Activated CD8-positive, alpha-beta memory T cell treated with anti-CD3 and anti-CD28 coated beads, Interleukin-2, amount 10 ng/mL, durations not matched to agents 7 days and 5 days (primary cell): ENCODE measurements at regions not wholly inside any gene's neighbourhood (a gene's known extent, or its start where the extent isn't known, plus 50 kb on each side); places are given as distances from the start of the nearest gene placed in this dataset.

Experiments
- ATAC-seq: fragments of 150-1000 bp; cut with Tn5 transposase; one replicate; pipeline ENCODE4 v1.10.0; 2021; ENCODE audit warnings: moderate library complexity
- CTCF ChIA-PET: fragments of 350-600 bp; sonication (Branson Sonifier 250); formaldehyde crosslinking; loops from one replicate; lab custom pipeline; 2021; ENCODE audit warnings: antibody characterized with exemption; lab: Charles Lee
- DNase-seq: peaks from one replicate; pipeline ENCODE4 v3.0.0-alpha.2; 2020
- H3K27ac Mint-ChIP-seq: one replicate; pipeline ENCODE4 v1.8.0; 2021; ENCODE audit warnings: mild to moderate bottlenecking, mixed read lengths
- H3K27me3 Mint-ChIP-seq: one replicate; pipeline ENCODE4 v1.8.0; 2021; ENCODE audit warnings: mixed read lengths
- H3K36me3 Mint-ChIP-seq: one replicate; pipeline ENCODE4 v1.8.0; 2021; ENCODE audit warnings: mild to moderate bottlenecking, mixed read lengths
- H3K4me1 Mint-ChIP-seq: one replicate; pipeline ENCODE4 v1.8.0; 2021; ENCODE audit warnings: mixed read lengths
- H3K4me3 Mint-ChIP-seq: one replicate; pipeline ENCODE4 v1.8.0; 2021; ENCODE audit warnings: mild to moderate bottlenecking, moderate library complexity, mixed read lengths
- H3K9me3 Mint-ChIP-seq: one replicate; pipeline ENCODE4 v1.8.0; 2022; ENCODE audit warnings: low read depth, mixed read lengths

GRCh38 chr5:167332309-167332708, 959.1 kb upstream of the WWC1 start:
- no peak overlapping the region for H3K27ac Mint-ChIP-seq
- no peaks in the 10 kb centered on the region for H3K4me1 Mint-ChIP-seq
- CTCF ChIA-PET: no interaction called here
- no peak overlapping the region for H3K4me3 Mint-ChIP-seq
- H3K9me3 Mint-ChIP-seq: peaks cover 5% of the 10 kb centered on the region
- H3K27me3 Mint-ChIP-seq: no peaks in the 10 kb centered on the region
- ATAC-seq (no peak), DNase-seq (no peak)
- no peaks in the 10 kb centered on the region for H3K36me3 Mint-ChIP-seq

- Mint-ChIP-seq H3K27ac (no peak overlapping the region), H3K4me1 (no peaks in the 10 kb centered on the region), H3K4me3 (no peak overlapping the region), H3K27me3 (no peaks in the 10 kb centered on the region), H3K36me3 (no peaks in the 10 kb centered on the region), H3K9me3 (peaks cover 9% of the 10 kb centered on the region)
- CTCF ChIA-PET: no interaction called here
- DNase-seq (no peak), ATAC-seq (no peak)
These were observed 955.3 kb upstream of the WWC1 start for GRCh38 chr5:167336161-167336560.

DNA sequence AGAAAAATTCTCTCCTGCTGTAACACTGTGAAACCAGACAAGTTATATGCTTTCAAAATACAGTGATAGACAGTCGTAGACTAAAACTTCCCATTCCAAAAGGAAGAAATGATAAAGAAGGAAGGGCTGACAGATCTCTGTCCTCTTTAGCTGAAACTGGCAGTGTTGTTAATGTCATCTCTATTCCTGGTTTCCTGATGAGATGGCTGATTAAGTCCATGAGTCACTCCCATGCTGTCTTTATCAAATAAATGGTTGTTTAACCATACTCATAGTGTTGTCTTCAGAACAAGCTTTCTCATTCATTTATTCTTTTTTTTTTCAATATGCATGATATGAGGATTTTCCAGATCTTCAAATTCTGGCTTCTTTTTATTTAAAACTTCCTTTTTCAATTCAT, 952.2 kb upstream of the WWC1 start:
- H3K27me3 Mint-ChIP-seq: no peaks in the 10 kb centered on the region
- no peaks in the 10 kb centered on the region for H3K36me3 Mint-ChIP-seq
- CTCF ChIA-PET: no interaction called here
- no peak overlapping the region for H3K27ac Mint-ChIP-seq
- peaks cover 5% of the 10 kb centered on the region for H3K9me3 Mint-ChIP-seq
- DNase-seq: no peak
- no peak overlapping the region for H3K4me3 Mint-ChIP-seq
- no peak for ATAC-seq
- H3K4me1 Mint-ChIP-seq: no peaks in the 10 kb centered on the region

DNA sequence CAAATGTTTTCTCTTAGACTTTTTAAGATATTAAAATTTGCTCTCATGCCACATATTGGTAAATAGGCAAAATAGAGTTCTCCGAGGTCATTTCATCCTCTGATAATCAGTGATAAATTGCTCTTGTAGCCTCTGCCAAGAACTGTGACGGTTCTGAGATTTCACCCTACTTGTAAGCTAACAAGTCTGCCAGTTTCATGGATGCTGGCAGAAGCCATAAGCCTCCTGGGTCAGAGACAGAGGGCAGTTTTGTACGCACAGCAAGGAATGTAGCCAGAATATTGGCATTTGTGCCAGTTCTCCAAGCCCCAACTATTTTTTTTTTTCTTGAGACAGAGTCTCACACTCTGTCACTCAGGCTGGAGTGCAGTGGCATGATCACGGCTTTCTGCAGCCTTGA, 945.0 kb upstream of the WWC1 start:
- Mint-ChIP-seq H3K36me3 (no peaks in the 10 kb centered on the region), H3K27ac (no peak overlapping the region), H3K9me3 (peaks cover 2% of the 10 kb centered on the region), H3K4me1 (no peaks in the 10 kb centered on the region), H3K27me3 (no peaks in the 10 kb centered on the region), H3K4me3 (no peak overlapping the region)
- DNase-seq (no peak), ATAC-seq (no peak)
- CTCF ChIA-PET: no interaction called here

- H3K9me3 Mint-ChIP-seq: peaks cover 2% of the 10 kb centered on the region
- H3K4me1 Mint-ChIP-seq: no peaks in the 10 kb centered on the region
- ATAC-seq (no peak), DNase-seq (no peak)
- no peaks in the 10 kb centered on the region for H3K27me3 Mint-ChIP-seq
- no peak overlapping the region for H3K4me3 Mint-ChIP-seq
- CTCF ChIA-PET: no interaction called here
- no peaks in the 10 kb centered on the region for H3K36me3 Mint-ChIP-seq
- H3K27ac Mint-ChIP-seq: no peak overlapping the region
These were observed 943.1 kb upstream of the WWC1 start for GRCh38 chr5:167348251-167348926.

GRCh38 chr5:167348980-167349379, 942.5 kb upstream of the WWC1 start:
- ATAC-seq: no peak

DNA sequence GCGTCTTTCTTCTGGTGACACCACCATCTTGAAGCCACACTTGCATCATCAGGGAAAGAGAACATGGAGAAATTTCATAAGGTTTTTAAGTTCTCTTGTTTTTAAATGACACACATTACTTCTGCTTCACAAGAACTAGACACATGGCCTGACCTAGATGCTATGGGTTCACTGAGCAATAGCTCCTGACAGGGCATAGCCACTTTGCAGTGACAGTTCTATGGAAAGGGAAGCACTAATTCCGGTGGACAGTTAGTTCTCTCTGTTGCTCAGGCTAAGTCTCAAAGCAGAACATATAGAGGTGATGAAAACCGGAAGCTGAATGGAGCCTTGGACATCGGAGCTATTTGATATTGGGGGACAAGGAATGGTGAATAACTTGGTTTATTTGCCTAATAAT, 940.1 kb upstream of the WWC1 start:
- H3K9me3 Mint-ChIP-seq: no peaks in the 10 kb centered on the region
- ATAC-seq (no peak), DNase-seq (no peak)
- CTCF ChIA-PET: no interaction called here
- H3K4me1 Mint-ChIP-seq: no peaks in the 10 kb centered on the region
- no peak overlapping the region for H3K4me3 Mint-ChIP-seq
- no peak overlapping the region for H3K27ac Mint-ChIP-seq
- no peaks in the 10 kb centered on the region for H3K36me3 Mint-ChIP-seq
- no peaks in the 10 kb centered on the region for H3K27me3 Mint-ChIP-seq

More at GRCh38 chr5:167348980-167349379, 942.5 kb upstream of the WWC1 start:
- Mint-ChIP-seq H3K4me1 (no peaks in the 10 kb centered on the region), H3K36me3 (no peaks in the 10 kb centered on the region), H3K4me3 (no peak overlapping the region), H3K9me3 (peaks cover 2% of the 10 kb centered on the region), H3K27ac (no peak overlapping the region), H3K27me3 (no peaks in the 10 kb centered on the region)
- no peak for DNase-seq
- CTCF ChIA-PET: no interaction called here

GRCh38 chr5:167352801-167353200, 938.6 kb upstream of the WWC1 start:
- Mint-ChIP-seq H3K27me3 (no peaks in the 10 kb centered on the region), H3K27ac (no peak overlapping the region), H3K4me3 (no peak overlapping the region), H3K36me3 (no peaks in the 10 kb centered on the region), H3K4me1 (no peaks in the 10 kb centered on the region), H3K9me3 (no peaks in the 10 kb centered on the region)
- no peak for DNase-seq
- no peak for ATAC-seq
- CTCF ChIA-PET: no interaction called here

GRCh38 chr5:167355346-167355745, 936.1 kb upstream of the WWC1 start:
- H3K36me3 Mint-ChIP-seq: no peaks in the 10 kb centered on the region
- ATAC-seq: no peak
- H3K4me1 Mint-ChIP-seq: no peaks in the 10 kb centered on the region
- H3K27me3 Mint-ChIP-seq: no peaks in the 10 kb centered on the region
- no peak overlapping the region for H3K4me3 Mint-ChIP-seq
- H3K9me3 Mint-ChIP-seq: peaks cover 2% of the 10 kb centered on the region
- DNase-seq: no peak
- CTCF ChIA-PET: no interaction called here
- H3K27ac Mint-ChIP-seq: no peak overlapping the region

GRCh38 chr5:167356374-167356773, 935.1 kb upstream of the WWC1 start:
- Mint-ChIP-seq H3K27ac (no peak overlapping the region), H3K4me1 (no peaks in the 10 kb centered on the region)
- ATAC-seq: no peak

DNA sequence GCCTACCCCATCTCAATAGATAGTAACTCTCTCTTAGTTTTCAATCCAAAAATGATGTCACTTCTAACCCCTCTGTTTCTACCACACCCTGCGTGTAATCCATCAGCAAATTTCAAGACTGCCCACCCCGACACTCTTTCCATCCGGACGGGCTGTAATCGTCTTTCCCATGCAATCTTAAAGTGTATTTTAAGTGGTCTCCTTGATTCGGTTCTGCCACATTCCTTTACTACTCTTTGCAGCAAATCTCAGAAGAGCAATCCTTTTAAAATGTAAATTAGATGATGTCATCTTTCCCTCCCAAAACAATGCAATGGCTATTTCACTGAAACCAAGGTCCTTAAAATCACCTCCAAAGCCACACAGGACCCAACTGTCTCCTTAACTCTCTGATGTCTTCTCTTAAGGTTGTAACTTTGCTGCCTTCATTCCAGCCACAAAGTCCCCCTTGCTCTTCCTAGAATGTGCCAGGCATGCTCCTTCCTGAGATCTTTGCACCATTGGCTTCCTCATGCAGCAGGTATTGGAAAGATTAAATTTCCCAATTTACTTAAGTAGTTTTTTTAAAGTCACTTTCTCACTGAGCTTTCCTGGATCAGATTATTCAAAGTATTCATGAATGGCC, 932.5 kb upstream of the WWC1 start:
- Mint-ChIP-seq H3K4me3 (no peak overlapping the region), H3K9me3 (peaks cover 8% of the 10 kb centered on the region), H3K4me1 (no peaks in the 10 kb centered on the region), H3K27me3 (no peaks in the 10 kb centered on the region), H3K36me3 (no peaks in the 10 kb centered on the region), H3K27ac (no peak overlapping the region)
- DNase-seq: no peak
- ATAC-seq: no peak
- CTCF ChIA-PET: no interaction called here

More at GRCh38 chr5:167356374-167356773, 935.1 kb upstream of the WWC1 start:
- no peaks in the 10 kb centered on the region for H3K36me3 Mint-ChIP-seq
- no peaks in the 10 kb centered on the region for H3K27me3 Mint-ChIP-seq
- peaks cover 5% of the 10 kb centered on the region for H3K9me3 Mint-ChIP-seq
- no peak for DNase-seq
- CTCF ChIA-PET: no interaction called here
- H3K4me3 Mint-ChIP-seq: no peak overlapping the region

- Mint-ChIP-seq H3K27me3 (no peaks in the 10 kb centered on the region), H3K4me1 (no peaks in the 10 kb centered on the region), H3K9me3 (peaks cover 8% of the 10 kb centered on the region), H3K36me3 (no peaks in the 10 kb centered on the region), H3K4me3 (no peak overlapping the region), H3K27ac (no peak overlapping the region)
- DNase-seq: no peak
- CTCF ChIA-PET: no interaction called here
- ATAC-seq: no peak
These were observed 929.6 kb upstream of the WWC1 start for GRCh38 chr5:167361795-167362194.

DNA sequence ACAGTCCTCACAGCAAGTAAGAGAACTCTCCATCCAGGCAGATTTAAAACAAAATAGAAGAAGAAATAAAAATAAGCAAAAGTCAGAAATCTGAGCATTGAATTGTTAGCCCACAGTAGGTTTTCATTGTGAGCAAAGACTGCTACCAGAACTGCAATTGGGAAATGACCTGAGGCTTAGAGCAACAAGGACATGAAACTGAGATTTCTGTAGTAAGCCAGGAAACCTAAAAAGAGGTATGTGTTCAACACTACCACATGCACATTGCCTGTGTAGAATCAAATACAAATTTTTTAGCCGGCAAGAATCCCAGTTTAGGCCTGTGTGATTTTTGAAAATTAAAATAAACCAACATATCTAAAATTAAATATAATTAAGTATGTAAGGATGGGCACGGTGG, 928.4 kb upstream of the WWC1 start:
- no peak for DNase-seq
- Mint-ChIP-seq H3K9me3 (peaks cover 8% of the 10 kb centered on the region), H3K4me3 (no peak overlapping the region), H3K36me3 (no peaks in the 10 kb centered on the region), H3K27ac (no peak overlapping the region), H3K4me1 (no peaks in the 10 kb centered on the region), H3K27me3 (no peaks in the 10 kb centered on the region)
- ATAC-seq: no peak
- CTCF ChIA-PET: no interaction called here

DNA sequence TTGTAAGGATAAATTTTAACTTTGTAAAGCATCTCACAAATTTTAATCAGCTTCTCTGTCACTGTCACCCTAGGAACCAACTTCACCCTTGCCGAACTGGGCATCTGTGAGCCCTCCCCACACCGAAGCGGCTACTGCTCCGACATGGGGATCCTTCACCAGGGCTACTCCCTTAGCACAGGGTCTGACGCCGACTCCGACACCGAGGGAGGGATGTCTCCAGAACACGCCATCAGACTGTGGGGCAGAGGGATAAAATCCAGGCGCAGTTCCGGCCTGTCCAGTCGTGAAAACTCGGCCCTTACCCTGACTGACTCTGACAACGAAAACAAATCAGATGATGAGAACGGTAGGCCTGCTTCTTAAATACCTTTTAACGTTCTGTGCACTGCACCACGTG, 916.3 kb upstream of the WWC1 start:
- H3K36me3 Mint-ChIP-seq: no peaks in the 10 kb centered on the region
- no peaks in the 10 kb centered on the region for H3K4me1 Mint-ChIP-seq
- CTCF ChIA-PET: no interaction called here
- no peak overlapping the region for H3K27ac Mint-ChIP-seq
- H3K4me3 Mint-ChIP-seq: no peak overlapping the region
- peaks cover 3% of the 10 kb centered on the region for H3K9me3 Mint-ChIP-seq
- no peak for ATAC-seq
- DNase-seq: no peak
- no peaks in the 10 kb centered on the region for H3K27me3 Mint-ChIP-seq
